Spleen (tissue), 7 donors: ENCODE measurements at regions not wholly inside any gene's neighbourhood (a gene's known extent, or its start where the extent isn't known, plus 50 kb on each side); places are given as distances from the start of the nearest gene placed in this dataset.

Source experiments
- POLR2A ChIP-seq, 3 donors: fragments of 450-650 bp; IDR thresholded peaks; one replicate each; pipeline ENCODE4 v1.5.1; 2017; ENCODE audit warnings: antibody characterized with exemption in 3 of 3, mild to moderate bottlenecking in 1 of 3
- TF ChIP-seq, protein P1 (sequence below), 11 experiments: fragments of 200-600 bp in 7 of 11; fragments of 450-650 bp in 4 of 11; sonication (generic) in 4 of 11; IDR thresholded peaks in 8 of 11; conservative IDR thresholded peaks in 3 of 11; 1 replicate in 7 of 11; 2 replicates in 4 of 11; pipeline versions ENCODE4 v1.4.0 to v1.8.0; 2016 to 2021; ENCODE audit warnings: antibody characterized with exemption in 11 of 11, inconsistent platforms in 4 of 11, mild to moderate bottlenecking in 1 of 11
- donor health status: DM: no; HTN: no; CAD: no; lungs with moderate emphysema.
- donor health status: DM: no; HTN: no; CAD: no.
- donor health status: DM: no; HTN: no; CAD: no.

DNA sequence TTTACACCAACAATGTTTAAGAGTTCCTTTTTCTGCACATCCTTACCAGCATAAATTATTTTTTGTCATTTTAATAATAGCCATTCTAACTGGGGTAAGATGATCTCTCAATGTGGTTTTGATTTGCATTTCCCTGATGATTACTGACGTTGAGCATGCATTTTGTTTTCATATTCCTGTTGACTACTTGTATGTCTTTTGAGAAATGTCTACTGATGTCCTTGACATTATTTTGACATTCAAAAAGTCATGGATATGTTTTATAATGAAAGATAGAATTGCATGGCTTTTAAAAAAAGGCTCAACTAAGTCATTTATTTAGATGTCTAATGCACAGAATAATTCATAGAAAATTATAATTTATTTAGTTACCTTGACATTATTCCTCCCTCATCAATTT is 381.6 kb upstream of the C9orf72 start:
- TF ChIP-seq POLR2A (IDR thresholded peaks at IDR 0.05): no peak
- TF ChIP-seq, protein P1, sequence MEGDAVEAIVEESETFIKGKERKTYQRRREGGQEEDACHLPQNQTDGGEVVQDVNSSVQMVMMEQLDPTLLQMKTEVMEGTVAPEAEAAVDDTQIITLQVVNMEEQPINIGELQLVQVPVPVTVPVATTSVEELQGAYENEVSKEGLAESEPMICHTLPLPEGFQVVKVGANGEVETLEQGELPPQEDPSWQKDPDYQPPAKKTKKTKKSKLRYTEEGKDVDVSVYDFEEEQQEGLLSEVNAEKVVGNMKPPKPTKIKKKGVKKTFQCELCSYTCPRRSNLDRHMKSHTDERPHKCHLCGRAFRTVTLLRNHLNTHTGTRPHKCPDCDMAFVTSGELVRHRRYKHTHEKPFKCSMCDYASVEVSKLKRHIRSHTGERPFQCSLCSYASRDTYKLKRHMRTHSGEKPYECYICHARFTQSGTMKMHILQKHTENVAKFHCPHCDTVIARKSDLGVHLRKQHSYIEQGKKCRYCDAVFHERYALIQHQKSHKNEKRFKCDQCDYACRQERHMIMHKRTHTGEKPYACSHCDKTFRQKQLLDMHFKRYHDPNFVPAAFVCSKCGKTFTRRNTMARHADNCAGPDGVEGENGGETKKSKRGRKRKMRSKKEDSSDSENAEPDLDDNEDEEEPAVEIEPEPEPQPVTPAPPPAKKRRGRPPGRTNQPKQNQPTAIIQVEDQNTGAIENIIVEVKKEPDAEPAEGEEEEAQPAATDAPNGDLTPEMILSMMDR (IDR thresholded peaks at IDR 0.05 in 8 of 11, conservative IDR thresholded peaks at IDR 0.05 in 3 of 11): no peak
